Stimulated activated CD8-positive, alpha-beta memory T cell treated with anti-CD3 and anti-CD28 coated beads, Interleukin-15, amount 100 ng/mL, for 24 hours (primary cell): ENCODE measurements at regions not wholly inside any gene's neighbourhood (a gene's known extent, or its start where the extent isn't known, plus 50 kb on each side); places are given as distances from the start of the nearest gene placed in this dataset.

Experiments used
- DNase-seq: peaks from one replicate; pipeline ENCODE4 v3.0.0-alpha.2; 2020; ENCODE audit warnings: low read depth

DNA sequence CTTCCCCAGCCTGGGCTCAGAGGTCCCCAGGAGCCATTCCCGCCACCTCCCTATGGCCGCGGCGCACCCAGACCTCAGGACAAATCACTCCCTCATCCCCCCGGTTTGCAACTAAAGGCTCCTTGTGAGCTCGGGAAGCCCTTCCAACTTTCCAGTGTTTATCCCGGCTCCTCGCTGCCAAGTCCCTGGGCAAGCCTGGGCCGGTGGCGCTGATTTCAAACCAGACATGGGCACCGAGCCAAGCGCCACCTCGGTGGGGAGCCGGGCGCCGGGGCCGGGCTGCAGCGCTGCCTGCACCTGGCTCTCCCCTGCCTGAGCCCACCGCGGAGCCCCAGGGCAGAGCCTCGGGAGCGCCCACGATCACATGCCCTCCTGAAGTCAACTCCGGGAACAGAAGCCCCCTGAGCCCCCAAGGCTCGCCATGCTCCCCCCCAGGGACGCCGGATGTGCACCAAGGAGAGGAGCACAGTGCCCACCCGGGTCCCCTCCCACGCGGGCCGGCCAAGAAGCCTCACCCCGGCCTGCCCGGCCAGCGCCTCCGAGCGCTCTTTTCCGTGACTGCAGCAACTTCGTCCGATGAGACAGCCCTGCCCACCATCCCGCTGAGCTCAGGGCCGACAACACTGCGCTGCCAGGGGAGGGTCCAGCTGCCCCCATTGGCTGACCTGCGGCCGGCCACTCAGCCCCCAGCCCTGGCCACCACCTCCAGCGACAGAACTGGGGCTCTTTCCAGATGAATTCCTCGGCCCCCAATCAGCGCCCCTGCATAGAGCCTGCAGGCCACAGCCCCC is 50.0 kb downstream of the NCOR2 start:
- no peak for DNase-seq

DNA sequence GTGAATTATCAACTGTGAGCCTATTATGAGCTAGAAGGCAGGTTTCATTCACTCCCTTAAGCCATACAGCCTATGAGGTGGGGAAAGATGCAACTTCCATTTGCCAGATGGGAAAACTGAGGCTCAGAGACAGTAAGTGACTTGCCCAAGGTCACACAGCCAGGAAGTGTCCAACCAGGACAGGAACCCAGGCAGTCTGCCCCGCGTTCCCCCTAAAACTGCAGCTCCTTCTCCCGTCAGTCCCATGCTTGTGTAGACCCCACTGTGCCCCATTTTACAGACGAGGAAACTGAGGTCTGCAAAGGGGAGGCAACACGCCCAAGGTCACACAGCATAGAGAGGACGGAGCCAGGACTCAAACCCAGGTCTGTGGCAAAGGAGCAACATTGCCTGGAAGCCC is 50.6 kb downstream of the NCOR2 start:
- DNase-seq, result no peak

DNA sequence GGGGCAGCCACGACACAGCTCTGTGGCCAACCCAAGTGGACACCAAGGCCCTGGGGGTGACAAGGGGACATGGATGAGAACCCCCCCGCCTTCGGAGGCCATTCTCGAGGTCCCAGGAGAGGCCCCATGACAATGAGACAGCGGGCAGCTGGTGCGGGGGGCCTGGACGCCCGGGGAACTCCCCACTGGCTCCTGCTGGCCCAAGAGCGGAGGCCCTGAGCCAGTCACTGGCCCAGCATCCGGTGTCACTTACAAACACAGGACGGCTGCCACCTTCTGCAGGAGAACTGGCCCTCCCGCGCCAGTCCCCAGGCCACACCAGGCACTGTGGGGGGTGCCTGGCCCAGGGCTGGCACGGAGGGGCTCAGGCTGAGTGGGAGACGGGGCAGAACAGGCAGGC is 51.4 kb downstream of the NCOR2 start:
- no peak for DNase-seq

DNA sequence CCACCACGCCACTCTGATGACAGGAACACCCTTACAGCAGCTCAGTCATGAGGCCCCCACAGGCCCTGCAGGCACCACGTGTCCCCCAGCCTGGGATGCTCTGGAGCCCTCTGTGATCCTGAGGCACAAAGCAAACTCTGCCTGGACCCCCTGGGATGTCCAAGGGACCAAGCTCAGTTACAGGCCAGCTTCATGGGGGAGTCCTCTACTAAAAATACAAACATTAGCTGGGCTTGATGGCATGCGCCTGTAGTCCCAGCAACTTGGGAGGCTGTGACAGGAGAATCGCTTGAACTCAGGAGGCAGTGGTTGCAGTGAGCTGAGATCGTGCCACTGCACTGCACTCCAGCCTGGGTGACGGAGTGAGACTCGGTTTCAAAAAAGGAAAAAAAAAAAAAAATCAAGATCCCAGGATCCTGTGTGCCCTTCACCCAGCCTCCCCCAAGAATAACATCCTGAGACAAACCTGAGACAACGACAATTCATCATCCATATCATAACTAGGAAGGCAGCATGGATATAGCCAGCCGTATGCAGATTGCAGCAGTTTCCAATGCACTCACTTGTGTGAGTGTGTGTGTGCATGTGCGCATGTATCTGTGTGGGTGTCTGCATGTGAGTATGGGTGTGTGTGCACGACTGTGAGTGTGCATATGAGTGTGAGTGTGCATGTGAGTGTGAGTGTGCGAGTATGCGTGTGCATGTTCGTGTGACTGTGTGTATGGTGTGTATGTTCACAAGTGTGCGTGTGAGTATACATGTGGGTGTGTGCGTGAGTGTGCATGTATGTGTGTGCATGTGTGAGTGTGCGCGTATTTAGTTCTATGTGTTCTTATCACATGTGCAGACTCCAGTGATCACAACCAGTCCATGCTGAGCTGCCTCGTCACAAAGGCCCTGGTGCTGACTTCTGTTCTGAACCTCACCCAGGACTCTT is 52.1 kb downstream of the NCOR2 start:
- no peak for DNase-seq

DNA sequence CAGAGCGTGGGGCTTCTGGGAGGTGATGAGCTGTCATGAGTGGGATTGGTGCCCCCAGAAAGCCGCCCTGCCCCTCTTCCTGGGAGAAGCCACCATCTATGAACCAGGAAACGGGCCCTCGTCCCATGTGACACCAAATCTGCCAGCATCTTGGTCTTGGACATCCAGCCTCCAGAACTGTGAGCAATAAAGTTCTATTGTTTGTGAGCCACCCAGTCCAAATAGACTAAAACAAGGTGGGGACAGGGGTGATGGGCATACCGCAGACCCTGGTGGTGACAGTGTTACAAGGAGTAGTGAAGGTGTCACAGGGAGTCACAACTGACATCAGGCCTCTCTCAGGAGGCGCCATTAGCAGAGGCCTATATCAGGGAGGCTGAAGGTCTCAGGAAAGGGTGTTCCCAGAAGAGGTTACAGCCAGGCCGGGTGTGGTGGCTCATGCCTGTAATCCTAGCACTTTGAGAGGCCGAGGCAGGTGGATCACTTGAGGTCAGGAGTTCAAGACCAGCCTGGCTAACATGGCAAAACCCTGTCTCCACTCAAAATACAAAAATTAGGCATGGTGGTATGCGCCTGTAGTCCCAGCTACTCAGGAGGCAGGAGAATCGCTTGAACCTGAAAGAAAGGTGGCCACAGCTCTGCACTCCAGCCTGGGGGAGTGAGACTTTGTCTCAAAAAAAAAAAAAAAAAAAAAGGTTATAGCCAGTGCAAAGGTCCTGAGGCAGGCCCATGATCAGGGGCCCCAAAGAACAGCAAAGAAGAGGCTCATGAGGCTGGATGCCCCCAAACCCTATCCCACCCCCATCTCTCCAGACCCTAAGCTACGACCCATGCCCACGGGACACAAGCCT is 53.0 kb downstream of the NCOR2 start:
- no peak for DNase-seq

DNA sequence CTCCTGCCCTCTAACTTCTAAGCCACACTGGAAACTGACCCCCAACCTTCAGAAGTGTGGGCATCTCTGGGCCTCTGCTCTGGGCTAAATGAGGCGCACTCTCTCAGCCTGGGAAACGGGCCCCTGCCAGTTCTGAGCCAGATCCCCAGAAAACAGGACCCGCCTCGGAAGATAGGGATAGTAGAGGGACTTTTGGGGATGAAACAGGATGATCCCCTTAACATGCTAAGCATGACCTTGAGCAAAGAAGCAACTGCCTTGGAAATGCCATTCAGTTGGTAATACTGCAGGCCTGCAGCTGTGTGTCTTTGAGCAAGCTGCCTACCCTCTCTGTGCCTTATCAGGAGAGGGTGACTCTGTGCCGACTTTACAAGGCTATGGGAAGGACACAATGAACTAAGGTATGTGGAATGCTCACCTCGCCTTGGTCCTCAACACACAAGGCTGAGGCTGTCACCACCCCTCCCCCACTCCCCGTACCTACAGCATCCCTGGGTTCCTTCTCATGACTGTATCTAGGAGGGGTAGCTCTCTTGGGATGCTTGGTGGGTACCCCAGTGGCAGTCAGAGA is 54.0 kb downstream of the NCOR2 start:
- DNase-seq, result no peak

DNA sequence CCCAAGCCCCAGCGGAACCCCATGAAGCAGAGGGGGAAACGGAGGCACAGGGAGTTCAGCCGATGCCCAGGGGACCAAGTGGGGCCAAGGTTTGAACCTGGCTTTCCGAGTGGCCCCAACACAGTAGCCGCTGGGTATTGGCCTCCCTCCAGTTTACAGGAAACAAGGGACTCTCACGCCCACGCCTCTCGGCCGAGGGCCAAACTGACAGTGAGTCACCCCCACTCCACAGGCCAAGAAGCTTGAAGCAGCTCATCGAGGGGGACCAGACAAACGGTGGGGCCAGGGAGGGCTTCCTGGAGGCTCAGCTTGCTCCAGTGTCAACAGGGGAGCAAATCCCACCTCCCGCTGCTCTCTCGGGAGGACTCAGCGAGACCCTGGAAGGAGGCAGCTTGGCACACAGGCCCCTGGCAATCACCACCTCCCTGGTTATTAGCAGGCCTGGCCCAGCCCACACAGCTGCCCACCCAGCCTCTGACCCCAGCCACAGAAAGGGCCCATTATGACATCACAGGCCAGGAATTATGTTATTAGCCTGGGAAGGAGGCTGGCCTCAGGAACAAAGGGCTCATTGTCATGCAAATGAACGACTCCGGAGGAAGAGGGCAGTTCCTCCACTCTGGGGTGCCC is 54.6 kb downstream of the NCOR2 start:
- no peak for DNase-seq

DNA sequence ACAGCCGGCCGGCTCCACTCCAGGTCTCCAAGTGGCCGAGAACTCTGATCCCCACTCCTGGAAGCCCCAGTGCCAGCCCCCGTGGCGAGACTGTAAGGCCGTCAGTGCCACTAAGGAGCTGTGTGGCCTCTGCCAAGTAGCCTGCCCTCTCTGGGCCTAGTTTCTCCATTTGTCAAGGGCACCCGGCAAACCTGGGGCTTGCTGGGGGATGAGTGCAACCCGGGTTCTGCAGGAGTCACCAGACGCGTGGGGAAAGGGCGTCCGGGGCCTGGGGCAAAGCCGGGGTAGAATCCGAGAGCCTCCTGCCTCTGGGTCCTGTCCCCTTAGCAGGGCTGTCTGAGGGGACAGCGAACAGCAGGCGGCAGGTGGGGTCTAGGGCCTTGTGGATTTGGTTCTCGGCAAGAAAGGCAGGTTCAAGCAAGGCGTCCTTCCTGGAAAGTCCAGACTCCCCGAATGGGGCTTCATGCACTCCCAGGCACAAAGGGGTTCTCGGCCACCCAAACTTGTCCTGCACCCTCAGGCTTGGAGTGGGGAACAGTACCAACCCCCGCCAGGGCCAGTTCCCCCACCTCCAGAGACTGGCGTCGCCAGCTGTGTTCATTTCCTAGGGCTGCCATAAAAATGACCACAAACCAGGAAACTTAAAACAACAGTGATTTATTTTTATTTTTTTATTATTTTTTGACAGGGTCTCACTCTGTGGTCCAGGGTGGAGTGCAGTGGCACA is 56.0 kb downstream of the NCOR2 start:
- DNase-seq, result no peak

DNA sequence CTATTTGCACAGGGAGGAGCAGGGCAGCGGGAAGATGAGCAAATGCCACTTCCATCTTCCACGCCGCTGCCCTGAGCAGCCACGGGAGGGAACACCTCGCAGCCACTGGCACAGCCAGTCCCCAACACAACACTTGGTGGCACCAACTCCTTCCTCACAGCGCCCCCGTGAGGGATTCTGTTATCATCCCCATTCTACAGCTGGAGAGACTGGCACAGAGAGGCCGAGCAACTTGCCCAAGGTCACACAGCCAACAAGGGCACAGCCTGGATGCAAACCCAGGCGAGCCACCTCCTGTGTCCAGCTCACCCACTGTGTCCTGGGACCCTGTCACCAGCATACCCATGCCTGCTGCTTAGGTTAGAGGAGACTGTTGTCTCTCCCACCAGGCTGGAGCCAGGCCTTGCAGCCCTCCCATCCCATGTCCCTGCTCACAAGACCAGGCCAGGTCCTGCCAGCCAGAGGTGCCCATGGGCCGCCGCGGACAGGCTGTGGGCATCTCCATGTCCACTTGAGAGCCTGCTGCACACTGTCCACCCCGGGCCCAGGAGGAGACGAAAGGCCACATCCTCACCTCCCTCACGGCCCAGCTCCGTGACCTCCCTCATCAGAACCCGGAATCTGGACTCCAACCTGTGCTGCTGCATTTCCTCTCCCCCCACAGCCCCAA is 57.0 kb downstream of the NCOR2 start:
- no peak for DNase-seq

DNA sequence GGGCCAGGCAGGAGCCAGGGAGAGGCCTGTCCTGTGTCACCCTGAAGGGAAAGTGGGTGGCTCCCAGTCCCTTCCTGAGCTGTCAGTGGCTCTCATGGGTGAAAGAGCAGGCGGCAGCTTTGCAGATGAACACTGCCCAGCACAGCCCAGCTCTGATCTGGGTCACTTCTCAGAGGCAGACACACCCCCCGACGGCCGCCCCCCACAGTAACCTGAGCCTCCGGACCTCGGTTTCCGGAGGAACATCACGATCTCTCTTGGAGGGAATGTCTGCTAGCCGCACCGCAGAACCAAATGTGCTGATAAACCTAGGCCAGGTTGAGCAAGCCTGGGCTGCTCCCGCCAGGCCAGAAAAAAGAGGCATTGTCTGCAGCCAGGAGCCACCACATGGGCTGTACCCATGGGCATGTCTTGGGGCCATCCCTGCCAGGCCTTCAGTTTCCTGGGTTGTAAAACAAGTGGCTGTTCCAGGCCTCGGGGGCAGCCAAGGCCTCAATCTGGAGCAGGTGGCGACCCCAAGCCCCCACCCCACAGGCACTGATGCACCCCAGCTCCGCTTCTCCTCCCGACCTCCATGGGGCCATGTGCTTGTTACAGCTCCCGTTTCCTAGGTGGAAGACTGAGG is 57.6 kb downstream of the NCOR2 start:
- no peak for DNase-seq

DNA sequence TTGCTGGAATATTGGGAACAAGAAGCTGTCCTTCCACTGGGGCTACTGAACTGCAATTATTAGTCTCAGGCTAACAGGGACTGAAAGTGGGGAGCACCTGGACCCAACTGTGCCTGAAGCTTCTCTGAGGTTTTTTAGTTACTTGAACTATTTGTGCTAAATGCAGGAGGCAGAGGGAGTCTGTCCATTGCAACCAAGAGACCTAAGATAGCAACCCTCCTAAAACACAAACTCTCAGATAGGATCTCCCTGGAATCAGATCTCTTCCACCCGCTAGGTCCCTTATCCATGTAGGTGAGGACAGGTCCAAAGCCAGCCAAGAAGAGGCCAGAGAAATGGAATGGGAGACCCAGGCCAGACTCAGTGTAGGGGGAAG is 58.1 kb downstream of the NCOR2 start:
- no peak for DNase-seq

DNA sequence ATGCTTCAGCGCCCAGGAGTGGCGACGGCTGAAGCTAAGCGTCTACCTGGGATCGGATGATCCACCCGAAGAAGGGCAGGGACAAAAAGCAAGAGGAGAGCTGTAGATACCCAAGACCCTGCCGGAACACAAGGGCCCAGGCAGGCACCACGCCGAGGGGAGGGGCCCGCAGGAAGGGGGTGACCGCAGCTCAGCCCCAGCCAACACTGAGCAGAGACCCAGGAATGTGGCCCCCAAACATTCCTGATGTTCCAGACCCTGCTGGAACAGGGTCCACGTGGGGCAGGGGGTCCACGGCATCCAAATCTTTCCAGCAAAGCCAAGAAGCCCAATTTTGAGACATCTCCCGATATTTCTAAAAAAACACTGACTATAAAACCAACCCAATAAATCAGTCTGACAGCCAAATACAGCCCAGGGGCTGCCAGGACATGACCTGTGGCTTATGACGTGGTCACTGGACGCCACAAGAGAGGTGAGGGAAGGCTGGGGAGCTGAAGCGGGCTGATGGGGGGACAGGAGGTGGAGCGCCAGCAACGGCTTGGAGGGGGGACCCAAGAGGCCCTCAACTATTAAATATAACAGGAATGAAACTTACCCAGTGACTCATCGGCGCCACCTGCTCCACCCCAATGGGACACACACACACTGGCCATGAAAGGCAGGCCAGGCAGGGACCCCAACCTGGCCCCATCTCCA is 58.9 kb downstream of the NCOR2 start:
- DNase-seq, result no peak

DNA sequence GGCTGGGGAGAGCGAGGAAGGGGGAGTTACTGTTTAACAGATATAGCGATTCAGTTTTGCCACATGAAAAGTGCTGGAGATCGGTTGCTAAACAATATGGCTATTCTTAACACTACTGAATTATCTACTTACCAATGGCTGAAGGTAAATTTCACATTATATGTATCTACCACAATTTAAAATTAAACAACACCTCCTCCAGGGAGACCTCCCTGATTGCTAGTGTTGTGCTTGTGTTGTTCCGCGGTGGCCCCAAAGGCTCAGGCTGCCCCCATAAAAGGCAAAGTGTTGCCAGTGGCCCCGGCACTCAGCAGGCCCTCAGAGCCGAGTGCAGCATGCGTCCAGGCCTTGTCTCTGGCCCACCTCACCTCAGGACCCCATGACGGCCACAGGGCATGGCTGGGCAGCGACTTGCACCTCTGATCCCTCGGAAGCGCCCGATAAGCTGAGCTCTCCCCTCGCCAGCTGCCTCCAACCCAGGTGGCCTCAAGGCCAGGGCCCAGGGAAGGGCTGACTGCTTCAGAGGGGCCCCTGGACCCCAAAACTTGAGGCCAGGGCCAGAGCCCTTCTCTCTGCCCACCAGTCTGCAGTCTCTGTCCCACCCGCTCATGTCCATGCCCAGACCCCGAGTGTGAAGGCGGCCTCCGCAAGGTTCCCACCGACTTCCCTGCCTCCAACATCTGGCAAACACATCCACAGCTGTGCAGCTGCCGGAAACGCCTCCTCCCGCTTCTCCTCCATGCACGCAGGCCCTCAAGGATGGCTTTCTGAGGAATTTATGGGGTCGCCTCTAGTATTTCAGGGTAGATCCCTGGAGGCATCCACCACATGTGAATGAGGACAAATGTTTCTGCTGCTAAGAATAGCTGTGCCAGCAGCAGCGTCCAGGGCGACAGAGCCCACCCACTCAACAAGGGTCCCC is 60.0 kb downstream of the NCOR2 start:
- DNase-seq, result no peak

DNA sequence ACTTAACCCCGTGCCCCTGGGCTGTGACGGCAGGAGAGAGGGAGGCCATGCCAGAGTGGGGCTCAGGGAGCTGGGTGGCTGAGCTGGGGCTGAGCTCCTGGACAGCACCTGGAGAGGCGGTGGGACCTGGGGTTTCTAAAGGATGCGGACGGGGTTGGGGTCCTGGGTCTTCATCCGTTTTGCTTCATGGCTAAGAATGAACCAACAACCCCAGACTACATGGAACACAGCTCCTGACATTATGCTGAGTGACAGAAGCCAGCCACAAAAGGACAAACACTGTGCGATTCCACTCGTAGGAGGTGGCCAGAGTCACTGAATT is 60.6 kb downstream of the NCOR2 start:
- DNase-seq, result no peak

DNA sequence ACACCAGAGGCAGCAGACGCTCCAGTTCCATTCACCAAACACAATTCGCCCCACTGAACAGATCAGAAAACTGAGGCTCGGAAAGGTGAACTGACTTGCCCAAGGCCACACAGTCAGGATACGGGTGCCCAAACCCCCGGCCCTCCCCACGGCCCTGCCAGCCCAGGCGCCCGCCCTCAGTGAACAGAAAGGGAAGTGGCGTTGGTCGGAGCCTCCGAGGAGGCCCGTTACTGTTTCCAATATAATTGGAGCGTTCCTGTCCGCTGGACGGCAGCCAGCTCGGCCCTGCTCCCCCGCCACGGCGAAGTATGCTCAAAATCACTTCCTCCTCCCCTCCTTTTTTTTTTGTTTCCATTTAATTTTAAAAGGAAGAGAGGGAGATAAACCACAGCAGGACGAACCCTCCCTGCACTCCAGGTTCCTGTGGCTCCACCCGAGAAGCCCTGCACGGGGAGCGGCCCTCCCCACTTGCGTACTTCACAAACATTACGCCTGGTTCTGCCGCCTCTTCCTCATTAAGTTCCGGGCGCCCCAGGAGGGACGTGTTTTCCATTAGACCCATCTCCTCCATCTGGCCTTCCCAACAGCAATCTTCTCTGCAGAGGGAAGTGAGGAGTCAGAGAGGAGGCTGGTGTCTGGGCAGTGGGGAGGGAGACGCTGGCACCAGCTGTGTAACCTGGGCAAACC is 61.1 kb downstream of the NCOR2 start:
- DNase-seq, result no peak

DNA sequence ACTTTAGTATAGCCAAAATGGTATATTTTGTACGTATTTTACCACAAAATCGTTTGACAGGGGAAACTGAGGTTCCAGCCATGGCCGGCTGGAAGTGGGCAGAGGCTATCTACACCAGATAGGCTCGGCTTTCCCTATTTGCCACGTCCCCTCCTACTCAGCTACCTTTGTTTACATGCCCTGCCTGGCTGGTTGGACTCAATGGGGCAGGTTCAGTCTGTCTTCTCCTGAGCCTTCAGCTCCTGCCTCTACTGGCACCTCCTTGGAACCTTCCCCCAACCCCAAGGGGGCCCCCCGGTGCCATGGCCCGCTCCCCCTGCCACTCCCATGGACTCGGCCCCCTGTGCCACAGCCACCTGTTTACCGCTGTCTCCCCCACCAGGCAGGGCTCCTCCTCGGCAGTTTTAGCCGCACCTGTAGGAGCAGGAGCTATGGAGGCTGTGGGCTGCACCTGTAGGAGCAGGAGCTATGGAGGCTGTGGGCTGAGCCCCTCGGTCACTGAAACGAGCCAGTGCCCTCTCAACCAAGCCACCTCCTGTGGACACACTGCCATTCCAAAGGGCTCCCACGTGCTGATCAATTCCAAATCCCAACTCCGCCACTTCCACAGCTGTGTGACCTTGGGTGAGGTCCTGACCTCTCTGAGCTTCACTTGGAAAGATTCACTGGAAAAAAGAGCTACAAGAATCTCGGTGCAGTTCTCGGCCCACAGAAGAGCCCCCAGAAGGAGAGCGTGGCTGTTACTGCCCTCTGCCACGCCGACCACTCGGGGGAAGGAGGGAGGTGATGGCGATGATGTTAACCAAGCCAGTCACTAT is 62.2 kb downstream of the NCOR2 start:
- no peak for DNase-seq
